ENCODE measurements at regions not wholly inside any gene's neighbourhood (a gene's known extent, or its start where the extent isn't known, plus 50 kb on each side); places are given as distances from the start of the nearest gene placed in this dataset.
A peak's percentile ranks its signal among the peaks of the same experiment; 100 is the strongest.

DNA sequence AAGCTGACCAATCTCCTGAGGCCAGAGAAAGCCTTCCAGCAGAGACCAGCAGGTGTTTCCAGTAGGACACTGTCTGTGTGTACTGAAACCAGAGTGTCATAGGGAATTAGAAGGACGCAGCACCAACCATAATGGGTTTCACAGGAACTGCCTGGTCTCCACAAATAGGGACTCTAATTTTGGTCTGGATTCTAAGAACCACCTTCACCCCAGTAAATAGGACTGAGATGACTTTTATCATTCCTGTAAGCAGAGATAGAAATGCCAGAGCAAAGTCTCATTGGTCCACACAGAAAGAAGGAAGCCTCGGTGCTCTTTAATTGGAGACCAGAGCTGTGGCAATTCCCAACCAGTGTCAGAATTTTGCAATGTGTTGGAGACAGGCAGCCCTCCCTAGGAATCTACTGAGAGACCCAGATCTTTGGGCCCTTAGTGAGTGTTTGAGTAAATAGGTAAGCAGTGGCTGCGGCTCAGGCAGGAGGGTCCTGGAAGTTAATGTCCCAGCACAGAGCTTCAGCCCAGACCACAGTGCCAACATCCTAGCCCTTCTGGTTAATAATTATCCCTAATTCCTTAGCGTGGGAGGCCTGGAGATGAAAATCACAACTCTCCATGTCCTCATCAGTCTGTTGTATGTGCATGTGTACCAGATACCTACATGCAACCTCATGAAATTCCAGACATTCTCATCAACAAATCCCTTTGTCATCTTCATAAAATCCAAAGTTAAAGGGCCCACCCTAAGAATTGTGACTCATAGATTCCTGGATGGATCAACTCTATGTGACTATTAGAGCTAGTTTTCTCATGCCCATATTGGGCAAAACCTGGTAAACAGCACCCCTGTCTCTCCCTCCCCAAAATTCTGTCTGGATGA, 81.2 kb downstream of the UNC5CL start (continued):
- no peak for TF ChIP-seq NFATC3 (CRISPR knock-in tag; IDR thresholded peaks at IDR 0.05)
- no peak for TF ChIP-seq ZNF619 (CRISPR knock-in tag; IDR thresholded peaks at IDR 0.05)
- TF ChIP-seq ZNF605 (CRISPR knock-in tag; IDR thresholded peaks at IDR 0.05), result no peak
- TF ChIP-seq, protein P1, sequence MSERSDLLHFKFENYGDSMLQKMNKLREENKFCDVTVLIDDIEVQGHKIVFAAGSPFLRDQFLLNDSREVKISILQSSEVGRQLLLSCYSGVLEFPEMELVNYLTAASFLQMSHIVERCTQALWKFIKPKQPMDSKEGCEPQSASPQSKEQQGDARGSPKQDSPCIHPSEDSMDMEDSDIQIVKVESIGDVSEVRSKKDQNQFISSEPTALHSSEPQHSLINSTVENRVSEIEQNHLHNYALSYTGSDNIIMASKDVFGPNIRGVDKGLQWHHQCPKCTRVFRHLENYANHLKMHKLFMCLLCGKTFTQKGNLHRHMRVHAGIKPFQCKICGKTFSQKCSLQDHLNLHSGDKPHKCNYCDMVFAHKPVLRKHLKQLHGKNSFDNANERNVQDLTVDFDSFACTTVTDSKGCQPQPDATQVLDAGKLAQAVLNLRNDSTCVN (CRISPR knock-in tag; IDR thresholded peaks at IDR 0.05; ENCODE audit: borderline replicate concordance), result no peak
- no peak for TF ChIP-seq ZMYM3 (CRISPR knock-in tag; IDR thresholded peaks at IDR 0.05)
- no peak for TF ChIP-seq NFKB2 (CRISPR knock-in tag; IDR thresholded peaks at IDR 0.05; ENCODE audit: borderline replicate concordance)
- TF ChIP-seq HDAC6 (IDR thresholded peaks at IDR 0.05; ENCODE audit: low read depth, low read length), result no peak
- TF ChIP-seq, protein P2, sequence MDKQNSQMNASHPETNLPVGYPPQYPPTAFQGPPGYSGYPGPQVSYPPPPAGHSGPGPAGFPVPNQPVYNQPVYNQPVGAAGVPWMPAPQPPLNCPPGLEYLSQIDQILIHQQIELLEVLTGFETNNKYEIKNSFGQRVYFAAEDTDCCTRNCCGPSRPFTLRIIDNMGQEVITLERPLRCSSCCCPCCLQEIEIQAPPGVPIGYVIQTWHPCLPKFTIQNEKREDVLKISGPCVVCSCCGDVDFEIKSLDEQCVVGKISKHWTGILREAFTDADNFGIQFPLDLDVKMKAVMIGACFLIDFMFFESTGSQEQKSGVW (CRISPR knock-in tag; IDR thresholded peaks at IDR 0.05; ENCODE audit: borderline replicate concordance), result no peak
- TF ChIP-seq SRSF4 (IDR thresholded peaks at IDR 0.05; ENCODE audit: low read depth, low read length, poor library complexity, severe bottlenecking), result no peak
- no peak for TF ChIP-seq CBX1 (IDR thresholded peaks at IDR 0.05; ENCODE audit: low read depth)
- TF ChIP-seq HOXA5 (CRISPR knock-in tag; IDR thresholded peaks at IDR 0.05), result peak; percentile 54; the same call in 1 of the 2 replicates
- TF ChIP-seq EHMT2 (IDR thresholded peaks at IDR 0.05; ENCODE audit: borderline replicate concordance, low read depth, low read length), result no peak; the same call in 1 of the 2 replicates
- TF ChIP-seq ATM (IDR thresholded peaks at IDR 0.05; ENCODE audit: borderline replicate concordance), result no peak
- TF ChIP-seq NCOA2 (CRISPR knock-in tag; IDR thresholded peaks at IDR 0.05), result no peak
- TF ChIP-seq, protein P3, sequence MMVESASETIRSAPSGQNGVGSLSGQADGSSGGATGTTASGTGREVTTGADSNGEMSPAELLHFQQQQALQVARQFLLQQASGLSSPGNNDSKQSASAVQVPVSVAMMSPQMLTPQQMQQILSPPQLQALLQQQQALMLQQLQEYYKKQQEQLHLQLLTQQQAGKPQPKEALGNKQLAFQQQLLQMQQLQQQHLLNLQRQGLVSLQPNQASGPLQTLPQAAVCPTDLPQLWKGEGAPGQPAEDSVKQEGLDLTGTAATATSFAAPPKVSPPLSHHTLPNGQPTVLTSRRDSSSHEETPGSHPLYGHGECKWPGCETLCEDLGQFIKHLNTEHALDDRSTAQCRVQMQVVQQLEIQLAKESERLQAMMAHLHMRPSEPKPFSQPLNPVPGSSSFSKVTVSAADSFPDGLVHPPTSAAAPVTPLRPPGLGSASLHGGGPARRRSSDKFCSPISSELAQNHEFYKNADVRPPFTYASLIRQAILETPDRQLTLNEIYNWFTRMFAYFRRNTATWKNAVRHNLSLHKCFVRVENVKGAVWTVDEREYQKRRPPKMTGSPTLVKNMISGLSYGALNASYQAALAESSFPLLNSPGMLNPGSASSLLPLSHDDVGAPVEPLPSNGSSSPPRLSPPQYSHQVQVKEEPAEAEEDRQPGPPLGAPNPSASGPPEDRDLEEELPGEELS (CRISPR knock-in tag; IDR thresholded peaks at IDR 0.05), result peak; percentile 64
- TF ChIP-seq ZNF703 (CRISPR knock-in tag; IDR thresholded peaks at IDR 0.05; ENCODE audit: borderline replicate concordance), result no peak
- TF ChIP-seq, protein P4, sequence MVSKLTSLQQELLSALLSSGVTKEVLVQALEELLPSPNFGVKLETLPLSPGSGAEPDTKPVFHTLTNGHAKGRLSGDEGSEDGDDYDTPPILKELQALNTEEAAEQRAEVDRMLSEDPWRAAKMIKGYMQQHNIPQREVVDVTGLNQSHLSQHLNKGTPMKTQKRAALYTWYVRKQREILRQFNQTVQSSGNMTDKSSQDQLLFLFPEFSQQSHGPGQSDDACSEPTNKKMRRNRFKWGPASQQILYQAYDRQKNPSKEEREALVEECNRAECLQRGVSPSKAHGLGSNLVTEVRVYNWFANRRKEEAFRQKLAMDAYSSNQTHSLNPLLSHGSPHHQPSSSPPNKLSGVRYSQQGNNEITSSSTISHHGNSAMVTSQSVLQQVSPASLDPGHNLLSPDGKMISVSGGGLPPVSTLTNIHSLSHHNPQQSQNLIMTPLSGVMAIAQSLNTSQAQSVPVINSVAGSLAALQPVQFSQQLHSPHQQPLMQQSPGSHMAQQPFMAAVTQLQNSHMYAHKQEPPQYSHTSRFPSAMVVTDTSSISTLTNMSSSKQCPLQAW (CRISPR knock-in tag; IDR thresholded peaks at IDR 0.05), result peak; percentile 80
- TF ChIP-seq ZNF556 (CRISPR knock-in tag; IDR thresholded peaks at IDR 0.05; ENCODE audit: borderline replicate concordance), result no peak
- TF ChIP-seq JUND (CRISPR knock-in tag; IDR thresholded peaks at IDR 0.05), result no peak
- TF ChIP-seq, protein P5, sequence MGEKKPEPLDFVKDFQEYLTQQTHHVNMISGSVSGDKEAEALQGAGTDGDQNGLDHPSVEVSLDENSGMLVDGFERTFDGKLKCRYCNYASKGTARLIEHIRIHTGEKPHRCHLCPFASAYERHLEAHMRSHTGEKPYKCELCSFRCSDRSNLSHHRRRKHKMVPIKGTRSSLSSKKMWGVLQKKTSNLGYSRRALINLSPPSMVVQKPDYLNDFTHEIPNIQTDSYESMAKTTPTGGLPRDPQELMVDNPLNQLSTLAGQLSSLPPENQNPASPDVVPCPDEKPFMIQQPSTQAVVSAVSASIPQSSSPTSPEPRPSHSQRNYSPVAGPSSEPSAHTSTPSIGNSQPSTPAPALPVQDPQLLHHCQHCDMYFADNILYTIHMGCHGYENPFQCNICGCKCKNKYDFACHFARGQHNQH (CRISPR knock-in tag; IDR thresholded peaks at IDR 0.05), result peak; percentile 50; the same call in 1 of the 2 replicates
- peak; percentile 69 for TF ChIP-seq FOXA3 (CRISPR knock-in tag; IDR thresholded peaks at IDR 0.05)
- no peak for TF ChIP-seq ATAD3A (CRISPR knock-in tag; IDR thresholded peaks at IDR 0.05)
